ENCODE measurements at regions not wholly inside any gene's neighbourhood (a gene's known extent, or its start where the extent isn't known, plus 50 kb on each side); places are given as distances from the start of the nearest gene placed in this dataset.

- H3K36me3 Mint-ChIP-seq (ENCODE audit: insufficient read depth, unreplicated experiment) = no peaks in the 10 kb centered on the region
- no peak for TF ChIP-seq CTCF (IDR thresholded peaks at IDR 0.05; ENCODE audit: unreplicated experiment)
- no peak overlapping the region for H3K27ac Mint-ChIP-seq (ENCODE audit: unreplicated experiment)
- BruUV-seq (replicated peaks) = no TSS peak
- intact Hi-C loops (cut with micrococcal nuclease; ENCODE audit: unreplicated experiment) = no loop called here
- no peaks in the 10 kb centered on the region for H3K27me3 Mint-ChIP-seq (ENCODE audit: unreplicated experiment)
- H3K4me1 Mint-ChIP-seq (ENCODE audit: low read depth, unreplicated experiment) = no peaks in the 10 kb centered on the region
- H3K9me3 Mint-ChIP-seq (ENCODE audit: low read depth, unreplicated experiment) = no peaks in the 10 kb centered on the region
- no peak overlapping the region for H3K4me3 Mint-ChIP-seq (ENCODE audit: low read depth, unreplicated experiment)
- CTCF ChIA-PET = no interaction called here
- DNase-seq = no peak
Observed at GRCh38 chr4:16977081-16977480, 78.6 kb upstream of the LDB2 start.

- intact Hi-C loops (cut with micrococcal nuclease; ENCODE audit: unreplicated experiment) = no loop called here
- CTCF ChIA-PET = no interaction called here
- Mint-ChIP-seq H3K4me3 (ENCODE audit: low read depth, unreplicated experiment) (no peak overlapping the region), H3K9me3 (ENCODE audit: low read depth, unreplicated experiment) (no peaks in the 10 kb centered on the region), H3K27me3 (ENCODE audit: unreplicated experiment) (no peaks in the 10 kb centered on the region), H3K36me3 (ENCODE audit: insufficient read depth, unreplicated experiment) (no peaks in the 10 kb centered on the region), H3K4me1 (ENCODE audit: low read depth, unreplicated experiment) (no peaks in the 10 kb centered on the region), H3K27ac (ENCODE audit: unreplicated experiment) (no peak overlapping the region)
- TF ChIP-seq CTCF (IDR thresholded peaks at IDR 0.05; ENCODE audit: unreplicated experiment) = no peak
- no peak for DNase-seq
- BruUV-seq (replicated peaks) = no TSS peak
Observed at GRCh38 chr4:16969696-16970135, 71.3 kb upstream of the LDB2 start.

GRCh38 chr4:16967722-16968121 lies 69.3 kb upstream of the LDB2 start:
- H3K9me3 Mint-ChIP-seq (ENCODE audit: low read depth, unreplicated experiment) = no peaks in the 10 kb centered on the region
- BruUV-seq (replicated peaks) = no TSS peak
- no peak overlapping the region for H3K4me3 Mint-ChIP-seq (ENCODE audit: low read depth, unreplicated experiment)
- intact Hi-C loops (cut with micrococcal nuclease; ENCODE audit: unreplicated experiment) = no loop called here
- no peak for DNase-seq
- no peak overlapping the region for H3K27ac Mint-ChIP-seq (ENCODE audit: unreplicated experiment)
- CTCF ChIA-PET = no interaction called here
- H3K27me3 Mint-ChIP-seq (ENCODE audit: unreplicated experiment) = no peaks in the 10 kb centered on the region
- no peaks in the 10 kb centered on the region for H3K4me1 Mint-ChIP-seq (ENCODE audit: low read depth, unreplicated experiment)
- no peak for TF ChIP-seq CTCF (IDR thresholded peaks at IDR 0.05; ENCODE audit: unreplicated experiment)
- no peaks in the 10 kb centered on the region for H3K36me3 Mint-ChIP-seq (ENCODE audit: insufficient read depth, unreplicated experiment)

- peaks cover 7% of the 10 kb centered on the region for H3K9me3 Mint-ChIP-seq (ENCODE audit: low read depth, unreplicated experiment)
- DNase-seq = no peak
- H3K27ac Mint-ChIP-seq (ENCODE audit: unreplicated experiment) = no peak overlapping the region
- CTCF ChIA-PET = no interaction called here
- no TSS peak for BruUV-seq (replicated peaks)
- intact Hi-C loops (cut with micrococcal nuclease; ENCODE audit: unreplicated experiment) = no loop called here
- H3K27me3 Mint-ChIP-seq (ENCODE audit: unreplicated experiment) = no peaks in the 10 kb centered on the region
- TF ChIP-seq CTCF (IDR thresholded peaks at IDR 0.05; ENCODE audit: unreplicated experiment) = no peak
- H3K36me3 Mint-ChIP-seq (ENCODE audit: insufficient read depth, unreplicated experiment) = no peaks in the 10 kb centered on the region
- H3K4me1 Mint-ChIP-seq (ENCODE audit: low read depth, unreplicated experiment) = no peaks in the 10 kb centered on the region
- no peak overlapping the region for H3K4me3 Mint-ChIP-seq (ENCODE audit: low read depth, unreplicated experiment)
Observed at GRCh38 chr4:16959305-16959704, 60.9 kb upstream of the LDB2 start.
